HG03457 (cell line): ENCODE measurements at regions not wholly inside any gene's neighbourhood (a gene's known extent, or its start where the extent isn't known, plus 50 kb on each side); places are given as distances from the start of the nearest gene placed in this dataset.

Experiments
- ATAC-seq: cut with Tn5 transposase; IDR thresholded peaks from one replicate; pipeline ENCODE4 v1.9.1; 2021; ENCODE audit warnings: moderate number of reproducible peaks; ENCODE audit not compliant: unreplicated experiment

DNA sequence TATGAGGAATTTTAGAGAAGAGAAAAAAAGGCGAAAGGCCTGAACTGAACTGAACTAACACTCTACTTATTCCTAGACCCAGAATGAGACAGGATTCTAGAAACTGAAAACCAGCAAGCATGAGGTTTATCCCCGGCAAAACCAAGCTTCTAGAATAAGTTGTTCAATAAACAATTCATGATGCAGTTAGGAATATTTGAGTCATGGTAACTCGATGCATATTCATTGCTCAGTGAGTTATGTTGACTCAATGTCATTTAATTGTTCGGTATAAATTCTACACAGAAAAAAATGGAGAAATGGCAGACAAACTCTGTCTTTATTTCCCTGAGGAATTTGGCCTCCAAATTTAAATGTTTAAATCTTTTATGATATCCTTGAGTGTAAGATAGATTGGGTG is 321.5 kb downstream of the SATB2 start:
- no peak for ATAC-seq

- ATAC-seq = no peak
Measured at GRCh38 chr2:199131876-199132275, 325.9 kb downstream of the SATB2 start.

DNA sequence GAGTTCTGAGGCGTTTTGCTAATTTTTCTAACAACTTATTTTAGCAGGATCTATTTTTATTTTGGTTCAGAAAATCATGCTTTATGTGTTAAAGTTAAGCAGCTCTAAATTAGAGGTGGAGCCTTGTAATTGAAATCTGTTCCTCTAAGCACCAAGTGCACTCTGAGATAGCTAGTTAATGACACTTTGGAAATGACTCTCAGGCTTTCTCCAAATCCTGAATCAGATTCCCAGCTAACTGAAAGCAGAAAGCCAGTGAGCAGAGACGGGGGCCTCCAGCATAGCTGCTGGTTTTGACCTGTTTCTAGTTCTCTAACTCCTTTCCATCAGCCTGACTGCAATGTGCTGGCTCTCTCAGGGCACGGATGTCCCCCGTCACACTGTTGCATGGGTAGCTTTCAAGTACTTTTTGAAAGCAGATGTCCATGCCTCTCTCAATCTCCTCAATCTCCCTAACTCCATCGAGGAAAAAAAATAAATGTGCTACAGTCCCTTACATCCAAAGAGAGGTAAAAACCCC is 326.5 kb downstream of the SATB2 start:
- no peak for ATAC-seq

DNA sequence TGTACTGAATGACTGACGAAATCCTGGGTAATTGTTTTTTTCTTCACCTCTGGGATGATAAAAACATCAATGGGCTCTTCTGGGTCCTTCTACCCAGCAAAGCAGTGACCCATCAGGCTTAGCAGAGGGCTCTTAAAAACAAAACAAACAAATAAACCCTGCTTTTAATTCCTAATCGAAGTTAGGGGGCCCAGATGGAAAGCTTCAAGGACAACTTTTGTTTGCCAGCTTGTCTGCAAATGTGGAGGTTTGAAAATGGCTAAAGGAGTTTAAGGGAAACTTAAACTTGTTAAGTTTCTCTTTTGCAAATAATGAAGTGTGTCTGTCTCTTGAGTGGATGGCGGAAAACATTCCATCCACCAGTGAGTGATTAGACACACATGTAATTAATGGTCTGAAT is 327.2 kb downstream of the SATB2 start:
- no peak for ATAC-seq

GRCh38 chr2:199128476-199129229 is 329.1 kb downstream of the SATB2 start:
- ATAC-seq = no peak

GRCh38 chr2:199119796-199120195 is 337.9 kb downstream of the SATB2 start:
- no peak for ATAC-seq

DNA sequence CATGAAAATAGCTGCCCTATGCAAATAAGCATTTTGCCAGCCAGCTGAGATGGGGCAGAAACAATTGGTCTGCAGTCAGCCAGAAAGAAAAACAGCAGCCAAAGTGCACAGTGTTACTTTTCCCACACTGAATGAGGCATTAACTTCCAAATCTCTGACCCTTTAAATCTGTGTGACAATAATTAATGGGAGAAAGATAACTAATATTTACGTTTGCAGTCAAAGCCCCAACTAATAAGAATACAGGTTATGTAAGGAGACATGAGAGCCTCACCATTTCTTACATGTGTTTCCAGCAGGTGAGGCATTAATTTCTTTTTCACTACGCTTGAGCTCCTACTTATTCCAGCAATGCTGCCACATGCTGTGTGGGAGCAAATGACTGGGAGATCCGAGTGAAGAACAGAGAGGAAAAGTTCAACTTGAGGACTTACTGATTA is 339.0 kb downstream of the SATB2 start:
- no peak for ATAC-seq

GRCh38 chr2:199115169-199115568 is 342.6 kb downstream of the SATB2 start:
- ATAC-seq = no peak

GRCh38 chr2:199113111-199113510 is 344.6 kb downstream of the SATB2 start:
- ATAC-seq = no peak

GRCh38 chr2:199111458-199111857 is 346.3 kb downstream of the SATB2 start:
- ATAC-seq = no peak

DNA sequence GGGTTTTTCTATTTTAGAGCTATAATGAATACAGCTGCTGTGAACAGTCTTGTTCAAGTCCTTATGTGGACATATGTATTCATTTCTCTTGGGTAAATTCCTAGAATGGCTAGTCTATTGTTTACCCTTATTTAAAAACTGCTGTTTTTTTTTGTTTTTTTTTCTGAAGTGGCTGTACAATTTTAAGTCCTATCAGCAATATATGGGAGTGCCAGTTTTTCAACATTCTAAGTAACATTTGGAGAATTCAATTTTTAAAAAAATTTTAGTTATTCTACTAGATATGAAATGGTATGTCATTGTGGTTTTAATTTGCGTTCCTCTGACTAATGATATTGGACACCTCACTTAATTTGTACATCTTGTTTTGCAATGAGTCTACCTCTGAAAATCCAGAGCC is 349.7 kb downstream of the SATB2 start:
- no peak for ATAC-seq

DNA sequence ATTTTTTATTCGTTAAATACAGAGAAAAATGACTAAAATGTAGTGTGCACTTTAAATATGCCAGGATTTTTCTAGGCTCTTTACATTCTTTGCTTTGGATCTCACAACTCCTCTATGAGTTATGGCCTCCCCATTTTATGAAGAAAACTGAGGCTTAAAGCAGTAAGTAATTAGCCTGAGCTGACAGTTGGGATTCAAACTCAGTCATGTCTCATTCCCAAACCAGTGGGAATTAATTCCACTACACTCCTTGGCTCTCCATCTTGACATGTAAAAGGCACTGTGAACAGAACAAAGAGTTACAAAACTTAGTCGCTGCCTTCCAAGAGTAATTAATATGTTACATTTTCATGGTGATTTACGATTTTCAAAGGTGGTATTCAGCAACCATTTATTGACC is 351.9 kb downstream of the SATB2 start:
- no peak for ATAC-seq

GRCh38 chr2:199101487-199101886 is 356.3 kb downstream of the SATB2 start:
- ATAC-seq = no peak

DNA sequence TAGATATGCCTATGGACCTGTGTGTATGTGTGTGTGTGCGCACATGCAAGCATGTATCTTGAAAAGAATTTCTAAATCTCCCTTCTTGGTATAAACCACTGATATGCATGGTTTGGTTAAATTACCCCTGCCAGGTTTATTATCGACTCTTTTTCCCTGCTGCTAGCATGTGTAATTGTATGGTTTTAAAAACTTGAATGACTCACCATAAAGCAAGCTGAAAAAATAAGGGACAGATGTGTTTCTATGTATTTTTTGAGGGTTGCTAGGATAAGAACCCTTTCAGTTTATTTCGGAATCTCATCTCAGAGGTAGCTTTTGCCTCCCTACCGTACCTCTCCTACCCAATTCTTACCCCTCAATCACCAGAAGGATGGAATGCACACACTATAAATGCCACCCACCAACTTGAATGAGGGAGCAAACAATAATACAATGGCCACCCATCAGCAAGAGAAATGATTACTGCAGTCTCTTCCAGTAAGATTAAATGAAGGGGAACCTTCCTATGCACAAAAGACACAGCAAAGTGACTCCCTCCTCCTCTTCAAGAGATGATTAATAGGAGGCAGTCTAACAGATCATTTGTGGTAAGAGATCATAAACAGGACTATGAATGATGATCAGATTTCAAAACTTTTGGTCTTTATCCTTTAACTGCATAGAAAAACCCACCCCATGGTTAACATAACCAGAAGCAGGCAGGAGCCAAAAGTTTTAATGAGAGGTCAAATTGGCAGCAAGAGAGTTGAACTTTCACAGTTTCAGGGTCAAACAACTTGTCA is 357.2 kb downstream of the SATB2 start:
- no peak for ATAC-seq

- no peak for ATAC-seq
Measured at GRCh38 chr2:199092419-199092818, 365.3 kb downstream of the SATB2 start.

DNA sequence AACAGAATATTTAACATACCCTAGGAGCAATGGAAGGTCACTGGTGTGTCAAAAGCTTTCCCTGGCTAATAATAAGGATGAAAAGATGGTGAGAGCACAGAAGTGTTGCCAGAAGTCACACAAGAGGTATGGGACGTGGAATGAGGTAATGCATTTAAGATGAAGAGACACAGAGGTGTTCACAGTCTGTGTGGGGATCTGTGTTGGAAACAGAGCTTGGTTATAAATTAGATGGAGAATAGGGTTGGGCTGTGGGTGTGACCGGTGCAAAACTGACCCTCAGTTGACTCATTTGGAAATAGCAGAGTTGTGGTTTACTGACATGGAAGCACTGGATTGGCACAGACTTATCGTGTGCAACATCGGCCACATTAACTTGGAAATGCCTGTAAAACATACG is 372.5 kb downstream of the SATB2 start:
- ATAC-seq = no peak

DNA sequence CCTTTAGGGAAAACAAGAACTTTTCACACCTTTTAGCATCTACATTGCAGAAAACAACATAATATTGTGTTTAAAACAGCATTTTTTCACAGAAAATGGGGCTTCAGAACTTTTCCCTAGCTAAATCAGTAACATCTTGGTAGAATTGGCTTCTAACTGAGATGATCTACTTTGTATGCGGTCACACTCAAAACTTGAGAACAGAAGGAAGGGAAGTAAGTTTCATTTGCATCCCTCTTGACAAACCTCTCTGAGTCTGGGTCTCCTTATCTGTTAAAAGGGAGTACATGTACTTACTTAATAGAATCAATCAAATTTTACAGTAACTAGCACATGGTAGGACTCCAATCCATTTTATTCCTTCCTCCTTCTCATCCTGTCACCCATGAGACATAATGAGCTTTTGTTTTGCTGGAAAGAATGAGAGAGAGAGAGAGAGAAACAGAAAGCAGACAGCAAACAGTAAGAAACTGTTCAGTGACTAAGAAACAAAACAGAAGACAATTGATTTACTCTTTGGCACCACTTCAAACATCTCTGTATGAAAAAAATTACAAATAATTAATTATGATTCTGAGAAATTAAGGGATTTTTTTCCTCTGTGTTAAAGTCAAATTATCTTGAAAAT is 387.3 kb downstream of the SATB2 start:
- ATAC-seq = no peak

DNA sequence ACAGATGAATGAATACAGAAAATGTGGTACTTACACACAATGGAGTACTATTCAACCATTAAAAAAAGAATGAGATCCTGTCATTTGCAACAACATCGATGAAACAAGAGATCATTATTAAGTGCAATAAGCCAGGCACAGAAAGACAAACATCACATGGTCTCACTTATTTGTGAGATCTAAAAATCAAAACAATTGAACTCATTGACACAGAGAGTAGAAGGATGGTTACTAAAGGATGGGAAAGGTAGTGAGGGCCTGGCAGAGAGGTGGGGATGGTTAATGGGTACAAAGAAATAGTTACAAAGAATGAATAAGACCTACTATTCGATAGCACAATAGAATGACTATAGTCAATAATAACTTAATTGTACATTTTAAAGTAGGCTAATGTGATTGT is 393.5 kb downstream of the SATB2 start:
- no peak for ATAC-seq

GRCh38 chr2:199057936-199058335 is 399.8 kb downstream of the SATB2 start:
- no peak for ATAC-seq

GRCh38 chr2:199055336-199055735 is 402.4 kb downstream of the SATB2 start:
- ATAC-seq = no peak

DNA sequence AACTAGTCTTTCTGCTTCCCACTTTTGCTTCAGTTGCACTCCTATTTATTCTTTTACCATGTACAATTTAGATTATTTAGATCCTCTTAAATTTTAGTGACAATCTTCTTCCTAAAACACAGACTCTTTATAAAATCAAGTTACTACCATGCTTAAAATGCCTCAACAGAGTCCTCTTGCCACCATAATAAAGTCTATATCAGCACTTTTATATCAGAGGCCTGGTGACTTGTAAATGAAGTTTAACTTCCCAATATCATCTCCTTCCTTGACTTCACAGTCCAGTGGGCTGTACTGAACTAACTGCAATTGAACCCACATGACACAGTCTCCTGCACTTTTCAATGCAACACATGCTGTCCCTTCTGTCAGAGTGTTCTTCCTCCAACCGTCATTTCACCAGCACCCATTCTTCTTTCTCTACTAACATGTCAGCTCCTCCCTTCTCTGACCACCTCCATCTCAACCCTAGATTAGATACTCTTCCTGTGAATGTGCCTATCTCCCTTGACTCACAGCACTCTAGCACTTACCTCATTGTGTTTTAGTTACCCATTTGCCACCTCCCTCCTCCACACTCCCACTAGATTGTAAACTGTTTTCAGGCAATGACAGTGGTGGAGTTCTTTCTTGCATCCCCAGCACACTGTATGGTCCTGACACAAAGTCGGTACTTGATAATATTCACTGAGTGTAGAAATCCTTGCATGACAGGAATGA is 414.9 kb downstream of the SATB2 start:
- ATAC-seq = no peak
